Body of pancreas (tissue), 4 donors: ENCODE measurements at regions not wholly inside any gene's neighbourhood (a gene's known extent, or its start where the extent isn't known, plus 50 kb on each side); places are given as distances from the start of the nearest gene placed in this dataset.

Experiments used
- POLR2A ChIP-seq, 3 donors: fragments of 450-650 bp; IDR thresholded peaks; one replicate each; pipeline ENCODE4 v1.6.1; 2016; ENCODE audit warnings: antibody characterized with exemption in 3 of 3, mild to moderate bottlenecking in 2 of 3
- TF ChIP-seq, protein P1 (sequence below), 7 experiments: fragments of 450-650 bp in 4 of 7; fragments of 200-600 bp in 3 of 7; sonication (generic) in 3 of 7; IDR thresholded peaks; one replicate each; pipeline ENCODE4 v1.5.1; 2016 to 2019; ENCODE audit warnings: antibody characterized with exemption in 7 of 7

DNA sequence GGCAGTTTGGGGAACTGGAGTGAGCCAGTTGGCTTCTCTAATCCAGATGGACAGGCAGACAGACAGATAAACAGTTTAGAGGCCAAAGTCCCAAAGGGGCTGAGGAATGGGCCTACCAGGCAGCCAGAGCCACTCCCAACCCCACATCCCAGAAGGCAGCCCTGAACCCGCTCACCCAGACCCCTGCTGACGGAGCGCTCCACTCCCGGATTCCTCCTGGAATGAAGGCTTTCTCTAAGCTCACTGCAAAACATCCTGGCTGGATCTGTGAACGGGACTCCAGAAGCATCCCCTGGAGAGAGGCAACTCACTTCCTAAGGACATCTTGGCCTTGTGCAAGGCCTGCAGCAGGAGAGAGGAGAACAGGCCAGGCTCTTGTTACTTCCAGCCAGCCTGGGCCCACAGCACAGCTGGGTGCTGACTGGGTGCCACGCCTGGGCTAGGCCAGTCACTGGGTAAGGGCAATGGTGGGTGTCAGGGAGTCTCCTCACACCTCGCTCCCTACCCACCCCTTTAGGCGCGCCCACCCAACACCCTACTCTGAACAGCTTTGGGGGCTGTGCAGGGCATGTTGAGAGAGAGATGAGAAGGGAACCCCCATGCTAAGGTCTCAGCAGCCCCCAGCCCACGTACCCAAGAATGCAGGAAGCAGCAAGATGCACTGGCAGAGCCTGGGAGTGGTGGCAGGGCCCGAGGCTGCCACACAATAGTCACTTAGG lies 168.6 kb upstream of the ZMIZ1 start:
- TF ChIP-seq, protein P1, sequence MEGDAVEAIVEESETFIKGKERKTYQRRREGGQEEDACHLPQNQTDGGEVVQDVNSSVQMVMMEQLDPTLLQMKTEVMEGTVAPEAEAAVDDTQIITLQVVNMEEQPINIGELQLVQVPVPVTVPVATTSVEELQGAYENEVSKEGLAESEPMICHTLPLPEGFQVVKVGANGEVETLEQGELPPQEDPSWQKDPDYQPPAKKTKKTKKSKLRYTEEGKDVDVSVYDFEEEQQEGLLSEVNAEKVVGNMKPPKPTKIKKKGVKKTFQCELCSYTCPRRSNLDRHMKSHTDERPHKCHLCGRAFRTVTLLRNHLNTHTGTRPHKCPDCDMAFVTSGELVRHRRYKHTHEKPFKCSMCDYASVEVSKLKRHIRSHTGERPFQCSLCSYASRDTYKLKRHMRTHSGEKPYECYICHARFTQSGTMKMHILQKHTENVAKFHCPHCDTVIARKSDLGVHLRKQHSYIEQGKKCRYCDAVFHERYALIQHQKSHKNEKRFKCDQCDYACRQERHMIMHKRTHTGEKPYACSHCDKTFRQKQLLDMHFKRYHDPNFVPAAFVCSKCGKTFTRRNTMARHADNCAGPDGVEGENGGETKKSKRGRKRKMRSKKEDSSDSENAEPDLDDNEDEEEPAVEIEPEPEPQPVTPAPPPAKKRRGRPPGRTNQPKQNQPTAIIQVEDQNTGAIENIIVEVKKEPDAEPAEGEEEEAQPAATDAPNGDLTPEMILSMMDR (IDR thresholded peaks at IDR 0.05) = no peak
- TF ChIP-seq POLR2A (IDR thresholded peaks at IDR 0.05) = no peak
